Stimulated activated CD8-positive, alpha-beta memory T cell treated with anti-CD3 and anti-CD28 coated beads, Interleukin-15, amount 100 ng/mL, for 48 hours (primary cell): ENCODE measurements at regions not wholly inside any gene's neighbourhood (a gene's known extent, or its start where the extent isn't known, plus 50 kb on each side); places are given as distances from the start of the nearest gene placed in this dataset.
A peak's percentile ranks its signal among the peaks of the same experiment; 100 is the strongest.

Experiments used
- DNase-seq, 2 donors: peaks; one replicate each; pipeline ENCODE4 v3.0.0-alpha.2; 2020; ENCODE audit warnings: low read depth in 2 of 2

DNA sequence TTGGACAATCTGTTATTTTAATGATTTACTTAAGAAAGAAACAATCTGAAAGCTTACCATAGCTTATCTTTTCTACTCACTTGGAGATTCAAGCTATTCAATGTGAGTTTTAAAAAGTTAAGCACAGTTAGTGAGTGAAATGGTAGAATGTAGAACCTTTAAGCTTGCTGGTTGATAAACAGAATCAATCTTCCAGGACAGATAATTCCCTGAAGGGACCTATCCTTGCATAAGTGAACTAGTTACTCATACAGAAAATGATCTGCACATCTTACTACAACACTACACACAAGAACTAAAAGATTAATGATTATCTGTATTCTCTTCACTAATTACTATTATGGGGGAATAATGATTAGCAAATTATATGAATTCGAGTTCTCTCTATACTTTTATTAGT is 165.6 kb downstream of the PALM2AKAP2 start:
- DNase-seq, result no peak

DNA sequence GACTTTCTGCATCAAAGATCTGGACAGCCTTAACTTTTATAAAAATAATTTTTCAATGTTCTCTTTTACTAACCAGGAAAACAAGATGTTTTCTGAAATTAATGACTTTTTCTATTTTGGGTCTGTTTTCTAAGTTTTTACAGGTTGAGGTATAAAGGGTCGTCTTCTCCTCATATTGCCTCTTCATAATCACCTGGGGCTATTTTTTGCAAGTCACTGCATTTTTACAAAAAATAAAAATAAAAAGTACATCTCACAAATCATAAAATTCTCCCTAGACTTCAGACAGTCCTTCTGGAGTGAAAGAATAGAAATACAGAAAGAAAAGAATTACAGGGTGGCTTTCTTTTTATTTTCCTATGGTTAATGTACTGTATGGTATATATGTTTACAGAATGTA is 168.5 kb downstream of the PALM2AKAP2 start:
- no peak for DNase-seq

DNA sequence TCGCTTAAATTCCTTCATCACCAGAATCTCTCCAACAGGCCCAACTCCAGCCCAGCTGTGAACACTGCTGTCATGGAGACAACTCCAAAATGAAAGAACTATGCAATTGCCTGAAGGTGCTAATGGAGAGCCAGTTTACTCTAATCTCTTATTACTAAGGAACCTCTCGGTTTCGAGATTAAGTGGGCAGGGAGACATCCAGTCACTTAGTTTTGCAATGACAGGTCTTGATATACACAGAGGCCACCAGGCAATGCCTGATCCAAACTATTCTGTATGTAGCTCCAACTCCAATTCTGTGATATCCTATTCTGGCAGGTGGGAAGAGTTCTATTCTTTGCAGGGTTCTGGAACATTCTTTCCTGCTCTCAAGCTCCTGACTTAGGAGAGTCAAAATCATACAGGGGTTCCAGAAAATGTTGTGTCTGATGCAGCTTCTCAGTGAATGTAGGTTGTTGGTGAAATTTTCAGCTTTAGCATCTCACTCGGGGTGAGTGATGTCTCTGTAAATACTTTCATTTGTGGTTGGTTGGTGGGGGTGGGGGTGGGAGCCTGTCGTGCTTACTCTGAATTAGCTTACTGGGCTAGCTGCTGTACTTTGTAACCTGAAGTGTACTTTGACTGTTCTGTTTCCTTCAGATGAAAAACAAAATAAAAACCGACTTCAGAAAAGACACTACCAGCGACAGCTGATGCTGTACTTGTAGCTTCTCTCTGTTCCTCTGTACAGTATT is 170.9 kb downstream of the PALM2AKAP2 start:
- no peak for DNase-seq

DNA sequence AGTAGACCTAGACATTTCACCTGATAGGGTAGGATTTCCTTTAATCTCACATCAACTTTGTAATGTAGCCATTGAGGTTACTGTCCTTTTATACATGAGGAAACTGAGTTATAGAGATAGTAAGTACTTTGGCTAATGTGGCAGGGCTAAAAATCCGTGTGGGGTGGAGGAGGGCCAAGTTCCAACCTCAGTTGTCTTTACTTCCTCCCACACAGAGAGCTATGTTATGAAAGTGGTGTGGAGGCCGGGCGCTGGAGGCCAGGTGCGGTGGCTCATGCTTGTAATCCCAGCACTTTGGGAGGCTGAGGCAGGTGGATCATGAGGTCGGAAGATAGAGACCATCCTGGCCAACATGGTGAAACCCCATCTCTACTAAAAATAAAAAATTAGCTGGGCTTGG is 173.3 kb downstream of the PALM2AKAP2 start:
- DNase-seq, result no peak

DNA sequence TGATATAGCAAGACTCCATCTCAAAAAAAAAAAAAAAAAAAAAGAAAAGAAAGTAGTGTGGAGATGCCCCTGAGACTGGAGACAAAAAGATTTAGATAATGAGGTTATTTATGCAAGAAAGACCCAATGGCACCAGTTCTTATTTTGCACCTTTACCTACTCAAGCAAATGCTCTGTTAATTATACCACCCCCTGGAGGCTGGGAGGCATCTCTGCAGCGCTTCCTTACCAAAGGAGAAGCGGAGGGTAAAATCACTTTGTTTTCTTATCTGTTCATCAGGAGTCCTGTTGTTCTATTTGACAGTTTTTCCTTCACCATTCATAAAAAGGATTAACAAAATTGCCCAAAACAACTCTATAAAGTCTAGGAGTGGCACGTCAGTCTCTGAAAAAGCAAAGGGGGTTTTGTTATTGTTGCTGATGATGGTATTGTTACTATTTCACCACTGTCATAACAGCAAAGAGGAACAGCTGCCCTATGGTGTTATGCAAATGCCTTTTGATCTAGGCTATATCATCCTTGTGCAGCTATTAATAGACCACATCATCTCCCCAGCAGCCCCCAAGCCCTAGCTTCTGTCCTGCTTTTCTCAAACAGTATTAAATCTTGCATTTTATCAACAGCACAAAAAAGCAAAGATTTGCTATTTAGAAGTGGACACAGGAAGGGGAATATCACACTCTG is 174.0 kb downstream of the PALM2AKAP2 start:
- DNase-seq, result no peak

DNA sequence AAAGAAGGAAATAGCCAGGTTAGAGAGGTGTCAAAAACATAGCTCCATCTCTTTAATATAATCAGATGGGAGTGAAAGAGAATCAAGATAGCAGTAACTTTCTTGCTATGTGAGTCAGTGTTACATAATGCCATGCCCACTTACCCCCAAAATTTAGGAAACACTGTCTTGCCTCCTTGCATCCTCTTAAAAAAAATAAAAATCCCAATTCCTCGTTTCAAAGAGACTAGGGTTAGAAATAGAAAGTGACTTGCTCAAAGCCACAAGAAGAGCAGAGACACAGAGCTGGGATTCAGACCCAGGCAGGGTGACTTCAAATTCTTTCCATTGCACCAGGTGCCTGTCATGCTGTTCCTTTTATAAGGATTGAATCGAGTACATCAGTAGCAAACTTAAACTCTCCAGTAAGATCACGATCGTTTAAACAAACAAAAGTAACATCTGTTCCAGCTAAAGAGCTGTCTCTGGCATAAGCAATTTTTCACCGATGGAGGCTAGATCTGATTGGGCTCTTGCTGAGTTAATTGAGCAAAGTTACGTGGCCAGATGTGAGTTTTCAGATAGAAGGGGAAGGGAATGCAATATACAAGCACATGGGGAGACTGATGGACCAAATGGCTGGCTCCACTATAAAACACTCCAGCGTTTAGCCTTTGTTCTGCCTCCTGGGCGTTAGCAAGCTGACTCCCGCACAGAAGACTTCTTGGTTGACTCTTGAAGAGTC is 176.9 kb downstream of the PALM2AKAP2 start:
- no peak for DNase-seq

DNA sequence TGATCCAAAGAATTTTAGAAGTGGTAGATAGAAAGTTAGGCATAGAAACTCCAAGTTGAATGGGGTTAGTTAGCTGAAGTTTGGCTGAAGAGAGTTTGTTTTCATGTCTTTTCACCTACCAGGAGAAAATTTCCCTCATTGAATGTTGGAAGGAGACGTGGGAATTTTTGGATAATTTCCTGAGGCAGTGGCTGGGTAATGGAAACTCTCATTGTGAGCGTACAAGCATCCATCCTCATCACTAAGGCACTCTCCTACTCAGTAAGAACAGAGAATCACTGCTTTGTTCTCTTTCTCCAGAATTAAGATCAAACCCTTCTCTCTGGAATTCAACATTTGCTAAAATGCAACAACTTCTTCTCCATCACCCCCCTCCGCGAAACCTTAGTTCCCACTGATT is 179.7 kb downstream of the PALM2AKAP2 start:
- DNase-seq, result no peak

DNA sequence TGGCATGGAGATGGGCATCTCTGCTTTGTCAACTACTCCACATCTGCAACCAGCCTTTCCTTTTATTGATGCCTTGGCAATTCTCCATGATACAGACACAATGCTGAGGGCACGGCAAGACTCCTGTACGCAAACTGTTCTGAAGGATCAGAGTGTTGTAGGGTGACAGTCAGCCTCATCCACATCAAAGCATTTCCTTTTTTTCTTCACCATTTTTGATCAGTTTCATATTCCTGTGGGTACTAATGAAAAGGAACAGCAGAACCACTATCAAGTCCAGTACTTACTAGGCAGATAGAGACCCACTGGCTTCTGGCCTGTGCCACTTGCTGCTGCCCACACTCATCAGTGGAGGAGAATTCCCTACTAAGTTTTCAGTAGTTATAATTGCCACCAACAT is 181.6 kb downstream of the PALM2AKAP2 start:
- no peak for DNase-seq

DNA sequence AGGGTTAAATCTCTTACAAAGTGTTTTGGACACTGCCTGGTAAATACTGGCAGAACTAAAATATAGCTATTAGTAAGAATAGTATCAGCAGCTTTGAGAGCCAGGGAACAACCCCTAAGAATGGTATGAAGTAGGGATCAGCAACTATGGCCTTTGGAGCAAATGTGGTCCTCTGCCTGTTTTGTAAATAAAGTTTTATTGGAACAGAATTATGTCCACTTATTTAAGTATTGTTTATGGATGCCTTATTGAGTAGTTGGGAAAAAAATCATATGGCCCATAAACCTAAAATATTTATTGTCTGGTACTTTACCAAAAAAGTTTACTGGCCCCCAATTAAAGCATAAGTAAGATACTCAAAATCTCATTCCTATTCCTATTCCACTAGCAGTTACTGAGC is 182.2 kb downstream of the PALM2AKAP2 start:
- no peak for DNase-seq

DNA sequence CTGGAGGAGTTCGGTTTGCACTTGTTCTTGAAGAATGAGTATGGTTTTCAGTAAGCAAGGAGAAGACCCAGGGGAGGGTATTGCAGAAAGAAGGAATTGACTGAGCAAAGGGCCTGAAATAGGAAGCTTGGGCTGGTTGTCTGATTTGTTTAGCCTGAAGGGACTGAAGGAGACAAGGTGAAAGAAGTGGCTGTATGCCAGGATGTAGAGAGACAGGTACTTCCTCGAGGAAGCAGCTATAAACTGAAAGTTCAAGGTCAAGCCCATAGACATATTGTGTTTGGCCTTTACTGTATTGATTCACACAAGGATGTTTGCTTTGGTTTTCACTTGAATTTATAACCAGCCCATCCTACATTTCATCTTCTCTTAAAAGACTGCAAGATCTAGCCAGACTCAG is 183.1 kb downstream of the PALM2AKAP2 start:
- DNase-seq, result no peak

DNA sequence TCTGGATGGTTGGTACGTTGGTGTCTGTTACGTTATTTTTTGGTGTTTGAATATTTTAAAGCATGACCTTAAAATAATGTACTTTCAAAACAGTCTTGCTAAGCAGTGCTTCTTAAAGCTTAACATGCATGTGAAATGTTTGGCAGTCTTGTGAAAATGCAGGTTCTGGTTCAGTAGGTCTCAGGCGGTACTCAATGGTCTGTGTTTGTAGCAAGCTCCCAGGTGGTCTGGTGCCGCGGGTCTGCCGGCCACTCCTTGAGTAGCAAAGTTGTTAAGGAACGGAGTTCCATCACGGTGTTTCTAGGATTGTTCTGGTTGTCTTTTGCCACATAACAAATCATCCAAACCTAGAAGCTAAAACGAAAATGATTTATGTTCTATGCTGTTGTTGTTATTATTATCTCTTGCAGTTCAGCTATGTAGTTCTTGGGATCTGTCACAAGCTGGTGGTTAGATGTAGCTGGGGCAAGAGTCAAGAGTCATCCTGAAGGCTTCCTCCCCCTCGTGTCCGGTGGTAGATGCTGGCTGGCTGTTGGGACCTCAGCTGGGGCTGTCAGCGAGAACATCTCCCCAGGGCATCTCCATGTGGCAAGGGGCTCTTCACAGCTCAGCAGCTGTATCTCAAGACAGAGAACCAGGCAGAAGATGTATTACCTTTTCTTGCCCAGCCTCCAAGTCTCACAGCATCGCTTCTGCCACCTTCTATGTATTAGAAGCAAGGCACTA is 186.8 kb downstream of the PALM2AKAP2 start:
- DNase-seq, result no peak

DNA sequence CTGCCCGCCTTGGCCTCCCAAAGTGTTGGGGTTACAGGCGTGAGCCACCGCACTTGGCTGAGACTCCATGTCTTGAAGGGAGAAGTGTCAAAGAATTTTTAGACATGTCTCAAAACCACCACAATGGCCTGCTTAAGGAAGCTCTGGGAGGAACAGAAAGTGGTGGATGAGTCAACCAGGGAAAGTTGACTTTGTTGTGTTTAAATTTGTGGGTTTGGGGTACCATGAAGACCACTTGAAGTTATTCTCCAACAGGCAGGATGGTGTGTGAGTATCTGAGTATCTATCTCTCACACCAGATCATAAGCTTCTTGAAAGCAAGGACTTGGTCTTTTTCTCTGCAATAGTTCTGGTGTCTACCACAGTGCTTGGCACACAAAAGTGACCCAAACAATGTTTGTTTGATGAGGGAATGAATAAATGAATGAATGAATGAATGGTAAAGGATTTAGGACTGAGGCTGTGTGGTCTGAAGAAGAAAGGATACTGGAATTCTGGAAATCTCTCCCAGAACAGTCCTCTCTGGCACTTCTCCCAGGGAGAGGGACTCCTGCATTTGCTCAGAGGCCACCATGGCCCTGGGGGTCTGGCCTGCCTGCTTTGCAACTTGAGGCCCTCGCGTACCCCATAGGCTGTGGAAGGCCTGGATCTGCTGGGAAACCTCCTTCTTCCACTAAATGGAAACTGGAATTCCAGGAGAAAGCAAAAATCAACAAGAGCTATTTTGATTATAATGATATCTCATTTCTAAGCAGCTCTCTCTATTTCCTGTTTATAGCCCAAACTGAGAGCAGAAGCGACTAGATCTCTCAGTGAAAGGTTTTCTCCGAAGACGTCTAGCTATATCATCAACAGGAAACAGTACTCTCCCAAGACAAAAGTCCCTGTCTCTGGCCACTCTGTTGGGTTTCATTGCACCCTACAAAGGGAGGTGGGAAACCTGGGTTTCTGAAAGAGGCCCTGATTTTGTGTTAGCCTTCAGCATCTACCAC is 187.9 kb downstream of the PALM2AKAP2 start:
- no peak for DNase-seq

DNA sequence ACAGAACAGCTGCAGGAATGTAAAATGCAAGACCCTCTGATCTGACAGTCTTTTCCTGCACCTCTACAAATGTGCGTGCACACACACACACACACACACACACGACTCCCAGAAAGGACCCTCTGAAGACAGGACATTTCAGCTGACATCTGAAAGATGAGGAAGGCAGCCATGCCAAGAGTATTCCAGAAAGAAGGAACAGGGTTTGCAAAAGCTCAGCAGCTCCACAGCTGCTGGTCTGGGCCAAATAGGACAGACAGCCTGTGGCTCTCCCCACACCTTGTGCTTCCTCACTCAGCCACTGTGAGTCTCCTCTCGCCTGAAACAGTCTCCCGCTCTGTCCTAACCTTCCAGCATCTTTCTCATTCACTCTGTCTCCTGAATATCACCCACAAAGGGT is 189.0 kb downstream of the PALM2AKAP2 start:
- no peak for DNase-seq

DNA sequence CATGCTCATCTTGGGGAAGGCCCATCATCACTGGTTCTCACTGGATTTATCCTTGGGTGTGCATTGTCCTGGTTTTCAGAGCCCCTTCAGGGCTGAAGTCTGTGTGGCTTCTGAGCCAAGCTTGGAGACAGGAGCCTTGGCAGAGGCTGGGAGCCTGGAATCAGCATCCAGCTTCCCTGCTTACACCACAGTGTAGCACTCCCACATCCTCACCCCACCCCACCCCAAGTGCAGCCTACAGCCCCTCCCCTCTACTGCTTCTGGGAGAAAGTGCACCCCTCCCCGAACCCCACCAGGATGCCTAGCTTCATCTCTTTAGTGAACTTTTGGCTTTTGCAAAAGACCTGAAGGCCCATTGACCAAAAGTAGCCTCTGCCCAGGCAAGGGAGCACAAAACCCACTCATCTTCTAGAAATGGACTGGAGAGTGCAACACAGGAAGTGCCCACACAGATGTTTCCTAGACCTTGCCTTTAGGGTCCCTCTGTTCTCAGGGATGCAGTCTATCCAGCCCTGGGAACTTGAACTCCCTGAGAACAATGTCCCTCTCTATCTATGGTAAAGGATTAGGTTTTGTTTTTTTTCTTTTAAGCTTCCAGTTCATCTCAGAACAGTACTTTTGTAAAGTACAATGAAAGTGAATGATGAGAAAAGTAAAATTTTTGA is 189.7 kb downstream of the PALM2AKAP2 start:
- no peak for DNase-seq

DNA sequence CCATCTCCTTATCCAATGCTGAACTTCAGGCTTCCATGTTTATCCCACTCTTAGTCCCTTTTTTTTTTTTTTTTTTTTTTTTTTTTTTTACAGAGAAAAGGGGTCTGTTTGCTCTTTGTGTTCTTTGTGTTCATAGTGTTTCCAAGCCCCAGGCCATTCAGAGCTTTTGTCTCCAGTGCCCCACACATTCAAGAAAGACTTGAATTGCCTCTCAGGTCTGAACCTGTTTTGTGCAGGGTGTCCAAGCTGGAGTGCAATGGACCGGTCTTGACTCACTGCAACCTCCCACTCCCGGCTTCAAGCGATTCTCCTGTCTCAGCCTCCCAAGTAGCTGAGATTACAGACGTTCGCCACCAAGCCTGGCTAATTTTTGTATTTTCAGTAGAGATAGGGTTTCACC is 191.2 kb downstream of the PALM2AKAP2 start:
- DNase-seq, result no peak

DNA sequence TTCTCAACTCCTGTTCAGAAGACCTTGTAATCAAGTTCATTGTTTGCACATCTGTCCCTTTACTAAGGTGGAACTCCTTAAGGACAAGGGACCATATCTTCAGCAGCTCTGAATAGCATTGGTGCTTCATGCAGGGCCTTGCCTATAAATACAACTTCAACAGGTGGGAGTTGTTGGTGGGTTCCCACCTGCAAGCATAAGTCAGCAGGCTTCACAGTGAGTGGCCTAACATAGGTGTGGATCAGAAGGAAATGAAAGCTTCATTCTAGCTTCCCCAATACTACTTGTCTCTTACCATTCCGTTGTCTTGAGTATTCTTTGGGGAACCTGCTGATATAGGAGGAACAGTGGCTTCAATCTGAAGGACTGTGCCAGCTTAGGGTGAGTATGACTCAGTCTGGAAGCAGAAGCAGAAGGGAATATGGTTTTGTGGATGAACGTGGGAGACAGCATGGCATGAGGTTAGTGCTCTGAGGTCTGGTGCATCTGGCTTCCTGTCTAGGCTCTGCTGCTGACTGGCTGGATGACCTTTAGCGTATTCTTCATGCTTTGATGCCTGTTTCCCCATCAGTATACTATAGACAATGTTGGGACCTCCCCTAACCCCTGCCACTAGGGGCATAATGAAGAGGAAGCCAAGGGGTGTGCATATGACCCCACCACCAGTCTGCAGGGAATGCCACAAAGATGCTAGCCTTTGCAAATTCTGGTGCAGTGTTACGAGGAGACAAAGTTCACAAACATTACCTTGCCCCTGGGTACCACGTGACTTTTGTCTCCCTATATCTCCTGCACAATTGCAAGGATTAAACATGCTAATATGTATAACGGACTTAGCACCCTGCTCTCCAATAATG is 192.3 kb downstream of the PALM2AKAP2 start:
- DNase-seq, result no peak

DNA sequence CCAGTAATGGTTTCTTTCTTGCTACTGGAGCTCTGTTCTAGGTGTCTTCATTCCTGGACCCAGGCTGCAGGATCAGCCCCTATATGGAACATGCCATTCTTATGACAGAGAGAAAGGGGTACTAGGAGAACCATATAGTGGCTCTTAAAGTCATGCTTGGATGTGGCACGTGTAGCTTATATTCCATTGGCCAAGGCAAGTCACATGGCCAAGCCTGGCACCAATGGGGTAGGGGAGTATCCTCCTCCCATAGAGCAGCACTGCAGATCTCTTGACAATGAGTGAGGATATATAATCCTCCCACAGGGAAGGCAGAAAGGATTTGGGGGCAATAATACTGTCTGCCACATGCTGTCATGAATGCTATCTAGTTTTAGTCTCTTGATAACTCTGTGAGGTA is 193.3 kb downstream of the PALM2AKAP2 start:
- no peak for DNase-seq

DNA sequence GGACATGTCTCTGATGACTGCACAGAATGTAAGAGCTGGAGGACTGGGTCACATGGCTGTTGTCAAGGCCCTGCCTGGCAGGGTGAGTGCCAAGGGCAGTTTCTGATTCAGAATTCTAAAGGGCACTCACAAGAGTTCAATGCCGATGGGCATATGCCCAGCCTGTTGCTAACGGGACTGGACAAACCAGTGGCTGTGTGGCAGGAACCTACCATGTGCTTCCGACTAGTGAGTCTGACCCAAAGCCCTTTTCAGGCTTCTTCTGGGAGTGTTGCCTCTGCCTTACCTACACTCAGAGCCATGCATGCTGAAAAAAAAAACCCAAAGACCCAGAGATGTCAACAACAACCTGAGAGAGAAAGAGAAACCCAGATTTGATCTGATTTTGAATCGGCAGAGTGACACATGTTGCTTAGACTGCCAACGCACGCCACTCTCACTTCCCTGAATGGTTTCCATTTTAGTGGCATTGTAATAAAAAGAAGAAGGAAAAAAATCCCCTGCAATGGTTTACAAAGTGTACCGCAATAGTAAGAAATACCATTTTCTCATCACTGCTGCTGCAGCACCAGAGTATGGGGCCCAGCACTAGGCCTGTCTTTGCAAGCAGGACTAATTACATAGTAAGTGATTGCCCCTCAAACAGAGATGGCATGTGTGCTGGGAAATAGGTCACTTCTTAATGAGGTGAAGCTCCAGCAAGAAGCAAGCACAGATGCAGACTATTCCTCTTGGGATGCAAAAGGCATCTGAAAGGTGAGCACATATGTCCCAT is 194.3 kb downstream of the PALM2AKAP2 start:
- peak in 1 of 2 donors; percentile 37 for DNase-seq

DNA sequence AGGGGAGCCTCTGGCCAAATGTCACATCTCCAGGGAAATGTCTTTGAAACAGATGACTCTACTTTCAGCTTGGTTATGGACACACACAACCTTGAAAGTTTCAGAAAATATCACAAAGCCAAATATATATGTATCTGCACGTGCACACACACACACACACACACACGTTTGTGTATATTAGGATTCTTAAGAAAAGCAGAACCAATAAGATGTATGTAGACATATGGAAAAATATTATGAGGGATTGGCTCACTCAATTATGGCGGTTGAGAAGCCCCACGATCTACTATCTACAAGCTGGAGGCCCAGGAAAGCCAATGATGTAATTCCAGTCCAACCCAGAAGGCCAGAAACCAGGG is 194.9 kb downstream of the PALM2AKAP2 start:
- no peak for DNase-seq
